ENCODE measurements at regions not wholly inside any gene's neighbourhood (a gene's known extent, or its start where the extent isn't known, plus 50 kb on each side); places are given as distances from the start of the nearest gene placed in this dataset.

GRCh38 chr5:163614787-163615186 lies 109.4 kb downstream of the MAT2B start:
- no peak for TF ChIP-seq POLR2AphosphoS5 (IDR thresholded peaks at IDR 0.05)
- TF ChIP-seq POLR2A (IDR thresholded peaks at IDR 0.05) = no peak
- TF ChIP-seq EP300 (IDR thresholded peaks at IDR 0.05; ENCODE audit: low read depth) = no peak
- TF ChIP-seq CTCF (IDR thresholded peaks at IDR 0.05) = no peak
- H3K27me3 ChIP-seq = no peaks in the 10 kb centered on the region
- H3K4me3 ChIP-seq = no peak overlapping the region
- in situ Hi-C loops (cut with MboI; ENCODE audit: low pct_ligation_motif_present in 1 of 4, low pct_unique_long_range_greater_than_20kb in 1 of 4, low sequenced_read_pairs in 3 of 4) (no loop called here), intact Hi-C loops (cut with DNase I; ENCODE audit: low total_unique reads) (loop anchor here (2.0 kb wide), 1 partner anchor 62 kb away; no protein-coding TSS in a partner anchor)
- 53 to 57% methylated on average over 3 of the region's 3 CpGs for WGBS, 2 donors (ENCODE audit: low coverage in 1 of 2)
- H3K27ac ChIP-seq = no peak overlapping the region
- H3K4me1 ChIP-seq = no peaks in the 10 kb centered on the region
- DNase-seq = no peak
- H3K36me3 ChIP-seq = no peaks in the 10 kb centered on the region
- no peaks in the 10 kb centered on the region for H3K9me3 ChIP-seq

GRCh38 chr5:163619273-163619934 lies 114.0 kb downstream of the MAT2B start:
- intact Hi-C loops (cut with DNase I; ENCODE audit: low total_unique reads) = no loop called here
- Histone ChIP-seq H3K27ac (no peak overlapping the region), H3K9me3 (no peaks in the 10 kb centered on the region), H3K4me1 (no peaks in the 10 kb centered on the region), H3K4me3 (no peak overlapping the region), H3K27me3 (no peaks in the 10 kb centered on the region), H3K36me3 (no peaks in the 10 kb centered on the region)
- WGBS, 2 donors (ENCODE audit: low coverage in 1 of 2) = 83 to 86% methylated on average over 2 to 3 of the region's 3 CpGs
- in situ Hi-C loops (cut with MboI; ENCODE audit: low pct_ligation_motif_present in 1 of 4, low pct_unique_long_range_greater_than_20kb in 1 of 4, low sequenced_read_pairs in 3 of 4) = no loop called here
- DNase-seq = no peak
- TF ChIP-seq CTCF (IDR thresholded peaks at IDR 0.05) (no peak), POLR2AphosphoS5 (IDR thresholded peaks at IDR 0.05) (no peak), POLR2A (IDR thresholded peaks at IDR 0.05) (no peak), EP300 (IDR thresholded peaks at IDR 0.05; ENCODE audit: low read depth) (no peak)

DNA sequence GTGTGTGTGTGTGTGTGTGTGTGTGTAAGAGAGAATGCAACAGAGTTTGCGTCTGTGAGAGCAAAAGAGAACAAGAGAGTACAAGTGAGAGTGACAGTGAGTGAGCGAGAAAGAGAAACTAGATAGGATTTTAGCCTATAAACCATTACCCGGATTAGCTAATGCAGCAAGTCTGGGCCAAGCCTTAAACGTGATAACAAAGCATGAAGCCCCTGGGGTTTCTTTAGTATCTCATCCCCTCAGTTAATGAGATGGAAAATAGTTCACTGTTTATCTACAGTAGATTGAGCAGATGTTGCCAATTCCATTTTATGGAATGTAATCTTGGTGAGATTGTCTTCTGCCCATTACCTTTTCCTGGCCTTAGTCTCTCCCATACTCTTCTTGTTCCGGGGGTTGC lies 114.5 kb downstream of the MAT2B start:
- H3K27ac ChIP-seq = no peak overlapping the region
- TF ChIP-seq CTCF (IDR thresholded peaks at IDR 0.05) (no peak), EP300 (IDR thresholded peaks at IDR 0.05; ENCODE audit: low read depth) (no peak), POLR2A (IDR thresholded peaks at IDR 0.05) (no peak), POLR2AphosphoS5 (IDR thresholded peaks at IDR 0.05) (no peak)
- no peaks in the 10 kb centered on the region for H3K9me3 ChIP-seq
- no peaks in the 10 kb centered on the region for H3K4me1 ChIP-seq
- H3K36me3 ChIP-seq = no peaks in the 10 kb centered on the region
- WGBS, 2 donors (ENCODE audit: low coverage in 1 of 2) = 72 to 81% methylated on average over 5 of the region's 5 CpGs
- intact Hi-C loops (cut with DNase I; ENCODE audit: low total_unique reads) = no loop called here
- no peak for DNase-seq
- in situ Hi-C loops (cut with MboI; ENCODE audit: low pct_ligation_motif_present in 1 of 4, low pct_unique_long_range_greater_than_20kb in 1 of 4, low sequenced_read_pairs in 3 of 4) = no loop called here
- no peak overlapping the region for H3K4me3 ChIP-seq
- H3K27me3 ChIP-seq = no peaks in the 10 kb centered on the region

- 87 to 100% methylated on average over 1 to 2 of the region's 2 CpGs for whole genome bisulfite sequencing, 2 donors (ENCODE audit: low coverage in 1 of 2)
- H3K27ac ChIP-seq = no peak overlapping the region
- intact Hi-C loops (cut with DNase I; ENCODE audit: low total_unique reads) (no loop called here), in situ Hi-C loops (cut with MboI; ENCODE audit: low pct_ligation_motif_present in 1 of 4, low pct_unique_long_range_greater_than_20kb in 1 of 4, low sequenced_read_pairs in 3 of 4) (no loop called here)
- H3K36me3 ChIP-seq = no peaks in the 10 kb centered on the region
- TF ChIP-seq EP300 (IDR thresholded peaks at IDR 0.05; ENCODE audit: low read depth) = no peak
- no peak for TF ChIP-seq POLR2A (IDR thresholded peaks at IDR 0.05)
- no peak for TF ChIP-seq POLR2AphosphoS5 (IDR thresholded peaks at IDR 0.05)
- TF ChIP-seq CTCF (IDR thresholded peaks at IDR 0.05) = no peak
- H3K27me3 ChIP-seq = no peaks in the 10 kb centered on the region
- H3K4me1 ChIP-seq = no peaks in the 10 kb centered on the region
- no peaks in the 10 kb centered on the region for H3K9me3 ChIP-seq
- no peak for DNase-seq
- no peak overlapping the region for H3K4me3 ChIP-seq
Measured at GRCh38 chr5:163622799-163623198, 117.4 kb downstream of the MAT2B start.

Measured in transverse colon (tissue), 4 donors.